ENCODE measurements at regions not wholly inside any gene's neighbourhood (a gene's known extent, or its start where the extent isn't known, plus 50 kb on each side); places are given as distances from the start of the nearest gene placed in this dataset.

DNA sequence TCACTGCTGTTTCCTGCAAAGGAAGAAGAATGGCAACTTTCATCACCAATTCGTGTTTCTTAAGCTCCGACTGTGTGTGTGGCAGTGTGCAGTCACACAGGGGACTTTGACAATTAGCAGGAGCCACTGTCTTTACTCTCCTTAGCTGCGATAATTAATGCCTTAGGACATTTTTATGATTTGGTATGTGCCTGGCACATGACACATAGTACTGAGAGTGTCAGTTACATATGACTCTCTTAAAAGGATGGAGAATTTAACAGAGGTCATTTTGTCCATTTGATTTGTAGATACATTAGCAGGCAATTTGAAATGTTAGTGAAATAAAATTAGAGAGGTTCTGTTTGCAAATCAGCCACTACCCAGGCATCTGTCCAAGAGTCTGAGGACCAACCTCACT is 128.9 kb upstream of the VEPH1 start:
- TF ChIP-seq, protein P1, sequence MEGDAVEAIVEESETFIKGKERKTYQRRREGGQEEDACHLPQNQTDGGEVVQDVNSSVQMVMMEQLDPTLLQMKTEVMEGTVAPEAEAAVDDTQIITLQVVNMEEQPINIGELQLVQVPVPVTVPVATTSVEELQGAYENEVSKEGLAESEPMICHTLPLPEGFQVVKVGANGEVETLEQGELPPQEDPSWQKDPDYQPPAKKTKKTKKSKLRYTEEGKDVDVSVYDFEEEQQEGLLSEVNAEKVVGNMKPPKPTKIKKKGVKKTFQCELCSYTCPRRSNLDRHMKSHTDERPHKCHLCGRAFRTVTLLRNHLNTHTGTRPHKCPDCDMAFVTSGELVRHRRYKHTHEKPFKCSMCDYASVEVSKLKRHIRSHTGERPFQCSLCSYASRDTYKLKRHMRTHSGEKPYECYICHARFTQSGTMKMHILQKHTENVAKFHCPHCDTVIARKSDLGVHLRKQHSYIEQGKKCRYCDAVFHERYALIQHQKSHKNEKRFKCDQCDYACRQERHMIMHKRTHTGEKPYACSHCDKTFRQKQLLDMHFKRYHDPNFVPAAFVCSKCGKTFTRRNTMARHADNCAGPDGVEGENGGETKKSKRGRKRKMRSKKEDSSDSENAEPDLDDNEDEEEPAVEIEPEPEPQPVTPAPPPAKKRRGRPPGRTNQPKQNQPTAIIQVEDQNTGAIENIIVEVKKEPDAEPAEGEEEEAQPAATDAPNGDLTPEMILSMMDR (IDR thresholded peaks at IDR 0.05 in 8 of 11, conservative IDR thresholded peaks at IDR 0.05 in 3 of 11): no peak
- TF ChIP-seq POLR2A (IDR thresholded peaks at IDR 0.05) (no peak), POLR2AphosphoS5 (IDR thresholded peaks at IDR 0.05) (no peak)
